PC-3 (cell line): ENCODE measurements at regions not wholly inside any gene's neighbourhood (a gene's known extent, or its start where the extent isn't known, plus 50 kb on each side); places are given as distances from the start of the nearest gene placed in this dataset.

Source experiments
- EZH2 ChIP-seq: fragments of 300-600 bp; sonication (generic); IDR thresholded peaks from one replicate; pipeline ENCODE4 v1.6.1; 2017; ENCODE audit warnings: antibody characterized with exemption, mild to moderate bottlenecking, low read length; ENCODE audit not compliant: unreplicated experiment
- TF ChIP-seq, protein P1 (sequence below): fragments of 300-600 bp; sonication (generic); conservative IDR thresholded peaks from 2 replicates; pipeline ENCODE4 v1.5.1; 2017; ENCODE audit warnings: antibody characterized with exemption, low read depth, mild to moderate bottlenecking, low read length

DNA sequence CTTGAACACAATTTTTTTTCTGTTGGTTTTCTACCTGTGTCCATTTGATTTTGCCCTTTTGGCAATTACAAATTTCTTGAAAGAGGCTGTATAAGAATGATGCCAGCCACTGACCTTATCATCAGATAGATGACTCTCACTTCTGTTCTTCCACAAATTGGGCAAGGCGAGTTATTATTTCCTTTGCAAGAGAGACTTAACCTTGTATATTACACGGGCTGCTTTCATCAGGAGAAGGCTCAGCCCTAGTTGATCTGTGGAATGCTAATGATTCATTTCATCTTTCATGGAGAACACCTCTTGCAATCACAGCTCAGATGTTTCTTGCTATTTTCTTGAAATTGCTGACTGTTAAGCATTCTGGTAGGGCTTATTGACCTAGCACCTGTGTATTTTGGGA, 1155.4 kb downstream of the STIM2 start:
- TF ChIP-seq, protein P1, sequence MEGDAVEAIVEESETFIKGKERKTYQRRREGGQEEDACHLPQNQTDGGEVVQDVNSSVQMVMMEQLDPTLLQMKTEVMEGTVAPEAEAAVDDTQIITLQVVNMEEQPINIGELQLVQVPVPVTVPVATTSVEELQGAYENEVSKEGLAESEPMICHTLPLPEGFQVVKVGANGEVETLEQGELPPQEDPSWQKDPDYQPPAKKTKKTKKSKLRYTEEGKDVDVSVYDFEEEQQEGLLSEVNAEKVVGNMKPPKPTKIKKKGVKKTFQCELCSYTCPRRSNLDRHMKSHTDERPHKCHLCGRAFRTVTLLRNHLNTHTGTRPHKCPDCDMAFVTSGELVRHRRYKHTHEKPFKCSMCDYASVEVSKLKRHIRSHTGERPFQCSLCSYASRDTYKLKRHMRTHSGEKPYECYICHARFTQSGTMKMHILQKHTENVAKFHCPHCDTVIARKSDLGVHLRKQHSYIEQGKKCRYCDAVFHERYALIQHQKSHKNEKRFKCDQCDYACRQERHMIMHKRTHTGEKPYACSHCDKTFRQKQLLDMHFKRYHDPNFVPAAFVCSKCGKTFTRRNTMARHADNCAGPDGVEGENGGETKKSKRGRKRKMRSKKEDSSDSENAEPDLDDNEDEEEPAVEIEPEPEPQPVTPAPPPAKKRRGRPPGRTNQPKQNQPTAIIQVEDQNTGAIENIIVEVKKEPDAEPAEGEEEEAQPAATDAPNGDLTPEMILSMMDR: no peak
- no peak for TF ChIP-seq EZH2
